ENCODE measurements at regions not wholly inside any gene's neighbourhood (a gene's known extent, or its start where the extent isn't known, plus 50 kb on each side); places are given as distances from the start of the nearest gene placed in this dataset.

- no peak overlapping the region for H4K5ac ChIP-seq (ENCODE audit: insufficient read length, low read depth, low read length)
- CTCF ChIA-PET (ENCODE audit: partially characterized antibody), result interaction anchor here (0.7 to 2.1 kb wide), 6 partner anchors 11 to 296 kb away, joined by 3 to 5 read pairs (median 3); no protein-coding TSS in a partner anchor
Measured at GRCh38 chr18:59041296-59041695, 98.4 kb upstream of the SEC11C start.

More at GRCh38 chr18:59041296-59041695, 98.4 kb upstream of the SEC11C start:
- Histone ChIP-seq H3K27me3 (replicated peaks in 1 of 4; ENCODE audit: control insufficient read depth in 3 of 4, extremely low read depth in 1 of 4, insufficient read depth in 3 of 4, low read length in 3 of 4) (no peaks in the 10 kb centered on the region), H3K14ac (ENCODE audit: insufficient read length) (no peak overlapping the region), H3K23ac (ENCODE audit: insufficient read length) (no peak overlapping the region), H2BK5ac (ENCODE audit: low read depth, low read length) (no peak overlapping the region), H3K36me3 (ENCODE audit: control insufficient read depth in 2 of 4, insufficient read depth in 4 of 4, low read length in 3 of 4) (no peaks in the 10 kb centered on the region), H3K9me3 (ENCODE audit: insufficient read depth in 2 of 2, low read depth in 1 of 2, low read length in 1 of 2) (no peaks in the 10 kb centered on the region), H3K79me1 (ENCODE audit: low read depth, low read length) (no peaks in the 10 kb centered on the region), H4K91ac (replicated peaks; ENCODE audit: insufficient read length, low read length) (no peak overlapping the region), H3K4me2 (ENCODE audit: insufficient read depth in 1 of 2, low read depth in 2 of 2, low read length in 2 of 2) (no peak overlapping the region), H4K20me1 (replicated peaks in 1 of 2; ENCODE audit: control insufficient read depth in 1 of 2, insufficient read depth in 2 of 2, low read length in 2 of 2) (no peaks in the 10 kb centered on the region), H3K27ac (ENCODE audit: low read depth, low read length) (no peak overlapping the region), H2AK5ac (ENCODE audit: low read depth, low read length) (no peak overlapping the region), H3K4ac (replicated peaks; ENCODE audit: insufficient read length, low read depth, low read length) (no peak overlapping the region), H4K8ac (ENCODE audit: extremely low read depth, insufficient read depth, low read length) (no peak overlapping the region), H3K56ac (replicated peaks; ENCODE audit: insufficient read length, low read depth, low read length) (no peak overlapping the region), H2AFZ (ENCODE audit: low read length) (no peak overlapping the region), H3K79me2 (ENCODE audit: control insufficient read depth in 1 of 2, insufficient read depth in 2 of 2, low read length in 2 of 2) (no peaks in the 10 kb centered on the region), H2BK12ac (ENCODE audit: low read depth, low read length) (no peak overlapping the region), H3K18ac (ENCODE audit: extremely low read depth, low read length) (no peak overlapping the region), H3K4me3 (ENCODE audit: extremely low read depth in 1 of 4, insufficient read depth in 2 of 4, low read depth in 3 of 4, low read length in 4 of 4) (no peak overlapping the region), H3K4me1 (replicated peaks in 1 of 4; ENCODE audit: control insufficient read depth in 3 of 4, insufficient read depth in 4 of 4, low read length in 3 of 4) (no peaks in the 10 kb centered on the region), H2BK120ac (replicated peaks; ENCODE audit: low read depth, low read length) (no peak overlapping the region), H3K23me2 (ENCODE audit: low read depth, low read length) (no peaks in the 10 kb centered on the region), H2BK20ac (ENCODE audit: low read length) (no peak overlapping the region), H3K9ac (replicated peaks in 1 of 4; ENCODE audit: extremely low read depth in 1 of 4, low read depth in 3 of 4, low read length in 3 of 4) (no peak overlapping the region; a peak in 1 of 7 replicates), H2BK15ac (ENCODE audit: low read length) (no peak overlapping the region)
- no peak for DNase-seq (ENCODE audit: low read depth in 1 of 2, low spot score in 2 of 2)
- 76% methylated on average over 6 of the region's 6 CpGs; no CpG with 5 or more reads in 1 of the 2 experiments for WGBS, 2 experiments (ENCODE audit: extremely low coverage in 1 of 2, insufficient coverage in 1 of 2, insufficient read length in 1 of 2, insufficient replicate concordance in 2 of 2, low coverage in 1 of 2, low lambda C conversion rate in 2 of 2, missing lambda C conversion rate in 1 of 2)
- TF ChIP-seq BRCA1 (IDR thresholded peaks at IDR 0.05; ENCODE audit: low read depth, low read length) (no peak), TAF1 (IDR thresholded peaks at IDR 0.05; ENCODE audit: low read depth, low read length) (no peak), RBBP5 (IDR thresholded peaks at IDR 0.05; ENCODE audit: borderline replicate concordance, low read depth, low read length) (no peak), ATF2 (IDR thresholded peaks at IDR 0.05; ENCODE audit: low read length) (no peak), BCL11A (IDR thresholded peaks at IDR 0.05; ENCODE audit: low read depth in 2 of 2, low read length in 2 of 2) (no peak)
- POLR2A ChIA-PET (ENCODE audit: partially characterized antibody), result no interaction called here
- FAIRE-seq, result no peak
